Right atrium auricular region (tissue), 2 donors: ENCODE measurements at regions not wholly inside any gene's neighbourhood (a gene's known extent, or its start where the extent isn't known, plus 50 kb on each side); places are given as distances from the start of the nearest gene placed in this dataset.

Experiments
- DNase-seq: peaks from one replicate; pipeline ENCODE4 v3.0.0-alpha.2; 2019; ENCODE audit warnings: low spot score
- H3K27ac ChIP-seq, 2 donors: fragments of 200-600 bp; sonication (generic); 1 replicate in 1 of 2; 2 replicates in 1 of 2; pipeline ENCODE4 v1.5.1; 2016 to 2019
- H3K27me3 ChIP-seq, 2 donors: fragments of 200-600 bp; sonication (generic); one replicate each; pipeline versions ENCODE4 v1.5.1 to v1.6.0; 2017 to 2019
- H3K36me3 ChIP-seq: fragments of 200-600 bp; sonication (generic); one replicate; pipeline ENCODE4 v1.5.1; 2016
- H3K4me1 ChIP-seq, 2 donors: fragments of 200-600 bp; sonication (generic); one replicate each; pipeline versions ENCODE4 v1.5.1 to v1.6.0; 2017 to 2019
- H3K4me3 ChIP-seq, 2 donors: fragments of 200-600 bp; sonication (generic); 1 replicate in 1 of 2; 2 replicates in 1 of 2; pipeline ENCODE4 v1.5.1; 2017 to 2019; ENCODE audit warnings: mild to moderate bottlenecking in 1 of 2, moderate library complexity in 1 of 2
- H3K9me3 ChIP-seq, 2 donors: fragments of 200-600 bp; sonication (generic); one replicate each; pipeline ENCODE4 v1.5.1; 2019
- CTCF ChIP-seq, 2 donors: fragments of 200-600 bp; sonication (generic); IDR thresholded peaks; one replicate each; pipeline ENCODE4 v1.5.1; 2019; ENCODE audit warnings: antibody characterized with exemption in 2 of 2

- Histone ChIP-seq H3K27me3 (no peaks in the 10 kb centered on the region), H3K4me3 (no peak overlapping the region), H3K27ac (no peak overlapping the region), H3K4me1 (no peaks in the 10 kb centered on the region), H3K36me3 (no peaks in the 10 kb centered on the region), H3K9me3 (no peaks in the 10 kb centered on the region)
- TF ChIP-seq CTCF (IDR thresholded peaks at IDR 0.05): no peak
- DNase-seq: no peak
Measured at GRCh38 chr14:84399296-84399910, 1130.5 kb upstream of the FLRT2 start.

GRCh38 chr14:84401631-84402030 lies 1128.3 kb upstream of the FLRT2 start:
- Histone ChIP-seq H3K27me3 (no peaks in the 10 kb centered on the region), H3K4me3 (no peak overlapping the region), H3K4me1 (no peaks in the 10 kb centered on the region), H3K9me3 (no peaks in the 10 kb centered on the region), H3K36me3 (no peaks in the 10 kb centered on the region), H3K27ac (no peak overlapping the region)
- DNase-seq: no peak
- no peak for TF ChIP-seq CTCF (IDR thresholded peaks at IDR 0.05)

- TF ChIP-seq CTCF (IDR thresholded peaks at IDR 0.05): no peak
- Histone ChIP-seq H3K36me3 (no peaks in the 10 kb centered on the region), H3K4me3 (no peak overlapping the region), H3K4me1 (no peaks in the 10 kb centered on the region), H3K27ac (no peak overlapping the region), H3K9me3 (no peaks in the 10 kb centered on the region), H3K27me3 (no peaks in the 10 kb centered on the region)
- DNase-seq: no peak
Measured at GRCh38 chr14:84403585-84403984, 1126.4 kb upstream of the FLRT2 start.

GRCh38 chr14:84404246-84404645 lies 1125.7 kb upstream of the FLRT2 start:
- Histone ChIP-seq H3K9me3 (no peaks in the 10 kb centered on the region), H3K27me3 (no peaks in the 10 kb centered on the region), H3K27ac (no peak overlapping the region), H3K4me3 (no peak overlapping the region), H3K4me1 (no peaks in the 10 kb centered on the region), H3K36me3 (no peaks in the 10 kb centered on the region)
- no peak for TF ChIP-seq CTCF (IDR thresholded peaks at IDR 0.05)
- no peak for DNase-seq

- no peak for TF ChIP-seq CTCF (IDR thresholded peaks at IDR 0.05)
- Histone ChIP-seq H3K36me3 (no peaks in the 10 kb centered on the region), H3K27me3 (no peaks in the 10 kb centered on the region), H3K27ac (no peak overlapping the region), H3K4me3 (no peak overlapping the region), H3K9me3 (peaks cover 0 to 18% of the 10 kb centered on the region in 2 donors), H3K4me1 (no peaks in the 10 kb centered on the region)
- DNase-seq: no peak
Measured at GRCh38 chr14:84409435-84409834, 1120.5 kb upstream of the FLRT2 start.

GRCh38 chr14:84410344-84410743 lies 1119.6 kb upstream of the FLRT2 start:
- DNase-seq: no peak
- no peaks in the 10 kb centered on the region for H3K4me1 ChIP-seq

More at GRCh38 chr14:84410344-84410743, 1119.6 kb upstream of the FLRT2 start:
- TF ChIP-seq CTCF (IDR thresholded peaks at IDR 0.05): no peak
- Histone ChIP-seq H3K27me3 (no peaks in the 10 kb centered on the region), H3K27ac (no peak overlapping the region), H3K36me3 (no peaks in the 10 kb centered on the region), H3K9me3 (peaks cover 0 to 18% of the 10 kb centered on the region in 2 donors), H3K4me3 (no peak overlapping the region)
